ENCODE measurements at regions not wholly inside any gene's neighbourhood (a gene's known extent, or its start where the extent isn't known, plus 50 kb on each side); places are given as distances from the start of the nearest gene placed in this dataset.

DNA sequence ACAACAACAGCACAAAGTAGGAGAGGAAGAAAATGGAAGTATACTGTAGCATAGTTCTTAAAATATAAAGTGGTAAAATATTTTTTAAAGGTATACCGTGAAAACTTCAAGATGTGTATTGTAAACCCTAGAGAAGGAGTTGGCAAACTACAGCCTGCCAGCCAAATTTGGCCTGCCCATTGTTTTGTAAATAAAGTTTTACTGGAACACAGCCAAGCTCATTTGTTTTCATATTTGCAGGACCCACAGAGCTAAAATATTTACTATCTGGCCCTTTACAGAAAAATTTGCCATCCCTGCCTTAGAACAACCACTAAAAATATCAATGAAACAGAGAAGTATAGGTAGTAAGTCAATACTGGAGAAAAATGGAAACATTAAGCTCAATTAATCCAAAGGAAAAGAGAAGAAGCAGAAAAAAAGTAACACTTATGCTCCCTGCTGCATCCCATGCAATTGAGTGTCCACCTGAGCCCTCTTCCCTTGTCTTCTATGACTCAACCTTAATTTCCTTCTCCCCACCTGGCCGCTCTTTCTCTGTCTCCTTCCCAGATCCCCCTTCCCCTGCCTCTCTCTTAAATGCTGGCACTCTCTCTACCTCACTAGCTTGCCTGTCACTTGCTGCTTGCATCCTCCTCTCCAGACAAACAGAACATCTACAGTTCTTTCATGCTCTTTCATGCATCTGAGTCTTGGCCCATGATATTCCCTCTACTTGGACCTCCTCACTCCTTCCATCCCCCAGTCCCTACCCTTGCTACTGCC, 50.6 kb upstream of the FER start:
- no peak for DNase-seq (ENCODE audit: low read depth)

DNA sequence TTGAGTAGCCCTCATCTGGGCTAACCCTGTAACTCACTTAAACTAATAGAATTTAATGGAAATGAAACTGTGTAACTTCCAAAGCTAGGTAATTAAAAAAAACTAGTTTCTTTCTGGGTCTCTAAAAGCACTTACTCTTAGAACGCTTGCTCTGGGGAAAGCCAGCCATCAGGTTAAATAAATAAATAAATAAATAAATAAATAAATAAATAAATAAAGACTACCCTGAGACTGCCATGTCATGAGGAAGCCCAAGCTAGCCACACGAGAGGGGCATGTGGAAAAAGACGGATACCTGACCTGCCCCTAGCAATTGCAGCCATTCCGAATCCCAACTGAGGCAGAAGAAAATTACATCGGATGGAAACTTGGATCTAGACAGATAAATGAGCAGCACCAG, 51.3 kb upstream of the FER start:
- DNase-seq (ENCODE audit: low read depth), result no peak

DNA sequence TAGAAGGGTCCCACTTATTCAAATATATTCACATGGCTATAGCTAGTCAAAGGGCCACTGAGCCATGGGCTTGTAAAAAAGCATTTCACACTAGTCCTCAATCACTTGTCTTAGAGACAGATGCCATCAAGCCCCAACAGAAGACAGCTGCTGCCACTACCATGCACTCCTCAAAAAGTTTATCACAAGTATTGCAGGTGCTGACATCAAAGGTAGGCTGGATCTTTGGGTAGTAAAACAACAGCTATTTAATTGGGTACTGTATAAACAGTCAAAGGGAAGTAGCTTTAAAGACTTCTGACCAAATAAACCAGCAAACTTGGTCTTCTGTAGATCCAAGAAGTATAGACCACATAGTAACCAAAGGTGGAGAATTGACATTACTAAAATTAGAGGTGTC, 59.2 kb upstream of the FER start:
- DNase-seq (ENCODE audit: low read depth), result no peak

DNA sequence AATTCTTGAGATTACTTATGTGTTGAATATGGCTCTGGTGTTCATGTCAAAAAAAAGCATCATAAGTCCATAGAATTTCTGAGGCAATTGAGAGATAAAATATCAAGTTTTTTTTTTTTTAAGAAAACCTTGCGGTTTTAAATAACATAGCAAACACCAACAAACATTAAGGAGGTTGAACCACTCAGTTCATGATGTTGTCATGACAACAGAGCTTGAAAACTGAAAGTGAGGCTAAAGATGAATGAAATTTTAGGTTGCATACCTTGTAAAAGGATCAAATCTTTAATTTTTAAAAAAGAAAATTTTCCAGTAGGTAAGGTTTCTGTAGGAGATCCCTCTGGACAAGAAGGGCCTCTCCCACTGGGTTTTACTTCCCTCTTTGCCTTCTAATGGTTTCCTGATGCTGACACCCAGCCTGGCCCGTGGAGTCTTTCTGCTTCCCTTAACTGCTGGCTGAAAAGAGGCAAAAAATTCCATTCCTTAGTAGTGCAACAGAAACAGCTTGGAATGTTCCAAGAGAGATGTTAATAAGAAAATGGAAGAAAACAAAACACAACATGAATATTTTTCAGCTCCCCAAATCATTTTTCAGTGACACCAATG, 60.0 kb upstream of the FER start:
- peak; percentile 14 for DNase-seq (ENCODE audit: low read depth)

DNA sequence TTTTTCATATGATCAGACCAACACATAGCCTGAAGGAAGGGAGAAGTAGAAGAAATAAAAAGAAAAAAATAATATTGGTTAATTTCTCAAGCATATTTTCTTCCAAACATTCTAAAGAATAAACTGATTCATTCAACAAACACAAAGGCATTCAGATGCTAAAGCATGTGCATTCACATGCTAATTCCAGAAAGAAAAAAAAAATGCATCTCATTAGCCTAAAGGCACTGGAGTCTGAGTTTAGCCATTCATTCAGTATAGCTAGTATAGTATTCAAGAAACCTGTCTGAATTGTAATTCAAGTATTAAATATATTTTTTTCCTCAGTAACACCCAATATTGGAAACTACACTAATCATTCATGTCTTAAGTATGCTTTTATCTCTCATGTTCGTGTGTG, 61.0 kb upstream of the FER start:
- DNase-seq (ENCODE audit: low read depth), result no peak

DNA sequence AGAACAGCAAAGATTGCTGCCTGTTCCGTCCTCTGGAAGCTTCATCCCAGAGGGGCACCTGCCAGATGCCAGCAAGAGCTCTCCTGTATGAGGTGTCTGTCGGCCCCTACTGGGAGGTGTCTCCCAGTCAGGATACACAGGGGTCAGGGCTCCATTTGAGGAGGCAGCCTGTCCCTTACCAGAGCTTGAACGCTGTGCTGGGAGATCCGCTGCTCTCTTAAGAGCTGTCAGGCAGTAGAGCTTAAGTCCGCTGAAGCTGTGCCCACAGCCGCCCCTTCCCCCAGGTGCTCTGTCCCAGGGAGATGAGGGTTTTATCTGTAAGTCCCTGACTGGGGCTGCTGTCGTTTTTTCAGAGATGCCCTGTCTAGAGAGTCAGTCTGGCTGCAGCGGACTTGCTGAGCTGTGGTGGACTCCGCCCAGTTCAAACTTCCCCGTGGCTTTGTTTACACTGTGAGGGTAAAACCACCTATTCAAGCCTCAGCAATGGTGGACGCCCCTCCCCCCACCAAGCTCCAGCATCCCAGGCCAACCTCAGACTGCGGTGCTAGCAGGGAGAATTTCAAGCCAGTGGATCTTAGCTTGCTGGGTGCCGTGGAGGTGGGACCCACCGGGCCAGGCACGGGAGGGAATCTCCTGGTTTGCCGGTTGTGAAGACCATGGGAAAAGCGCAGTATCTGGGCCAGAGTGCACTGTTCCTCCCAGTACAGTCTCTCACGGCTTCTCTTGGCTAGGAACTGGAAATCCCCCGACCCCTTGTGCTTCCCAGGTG, 62.1 kb upstream of the FER start:
- DNase-seq (ENCODE audit: low read depth), result peak; percentile 28

DNA sequence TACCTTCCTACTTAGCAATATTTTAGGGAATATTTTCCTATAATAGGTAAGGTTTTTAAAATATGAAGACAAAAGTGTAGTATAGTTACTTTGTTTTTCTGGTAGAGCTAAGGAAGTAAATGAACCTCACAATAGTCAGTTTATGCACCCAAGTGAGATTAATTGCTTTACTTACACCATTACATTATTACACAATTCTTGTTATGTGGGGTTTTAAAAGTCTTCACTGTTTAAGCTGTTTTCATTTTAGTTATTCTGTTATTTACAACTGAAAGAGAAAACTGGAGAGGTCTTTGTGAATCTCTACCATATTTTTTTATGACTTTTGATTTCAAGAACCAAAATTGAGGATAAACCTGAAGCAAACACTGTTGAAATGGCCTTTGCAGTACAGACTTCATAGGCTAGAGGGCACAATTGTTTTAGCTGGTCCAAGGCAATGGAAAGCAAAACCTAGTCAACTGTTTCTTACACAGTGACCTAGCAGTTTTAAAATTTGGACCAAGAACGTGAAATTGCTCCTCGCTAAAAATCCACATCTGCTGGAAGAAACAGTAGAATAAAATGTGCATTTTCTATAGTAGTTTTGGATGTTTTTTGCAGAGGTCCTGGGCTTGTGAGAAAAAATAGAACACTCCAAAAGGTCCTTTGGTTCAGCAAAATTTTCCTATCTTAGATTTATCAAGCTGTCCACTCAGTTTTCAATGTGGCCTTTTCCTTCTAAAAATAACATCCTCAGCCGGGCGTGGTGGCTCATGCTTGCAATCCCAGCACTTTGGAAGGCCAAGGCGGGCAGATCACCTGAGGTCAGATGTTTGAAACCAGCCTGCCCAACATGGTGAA, 66.4 kb upstream of the FER start:
- DNase-seq (ENCODE audit: low read depth), result peak; percentile 76

DNA sequence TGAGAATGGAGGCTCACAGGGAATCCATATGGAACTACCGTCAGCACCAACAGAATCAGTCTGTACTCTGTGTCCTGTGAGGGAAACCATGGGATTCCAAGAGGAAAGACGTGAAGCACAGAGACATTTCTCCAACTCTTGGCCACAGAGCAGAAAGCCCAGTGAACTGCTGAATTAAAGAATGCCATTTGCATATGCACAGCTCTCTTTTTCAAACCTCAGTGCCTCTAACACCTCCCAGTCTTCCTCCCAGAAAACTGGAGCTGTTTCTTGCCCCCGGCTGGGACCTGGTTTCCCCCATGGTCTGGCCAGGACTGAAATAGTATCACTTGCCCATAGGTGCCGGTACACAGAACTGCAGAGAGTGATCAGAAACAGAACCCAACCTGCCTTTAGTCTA, 69.6 kb upstream of the FER start:
- no peak for DNase-seq (ENCODE audit: low read depth)

DNA sequence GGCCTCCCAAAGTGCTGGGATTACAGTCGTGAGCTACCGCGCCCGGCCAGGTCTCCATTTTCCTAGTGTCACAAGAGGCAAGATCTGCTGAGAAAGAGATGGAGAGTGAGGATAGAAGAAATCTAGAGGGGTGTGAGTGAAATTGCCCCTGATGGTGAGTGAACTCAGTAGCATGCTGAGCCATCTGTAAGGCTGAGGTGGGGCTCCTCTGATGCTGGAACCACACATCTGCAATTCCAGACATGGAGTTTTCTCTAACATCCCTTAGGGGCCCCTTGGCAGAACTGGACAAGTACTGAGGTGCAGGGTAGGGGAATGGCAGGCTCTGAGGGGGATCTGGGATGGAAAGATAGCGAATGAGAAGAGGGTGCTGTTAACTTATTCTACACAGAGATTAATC, 72.0 kb upstream of the FER start:
- no peak for DNase-seq (ENCODE audit: low read depth)

DNA sequence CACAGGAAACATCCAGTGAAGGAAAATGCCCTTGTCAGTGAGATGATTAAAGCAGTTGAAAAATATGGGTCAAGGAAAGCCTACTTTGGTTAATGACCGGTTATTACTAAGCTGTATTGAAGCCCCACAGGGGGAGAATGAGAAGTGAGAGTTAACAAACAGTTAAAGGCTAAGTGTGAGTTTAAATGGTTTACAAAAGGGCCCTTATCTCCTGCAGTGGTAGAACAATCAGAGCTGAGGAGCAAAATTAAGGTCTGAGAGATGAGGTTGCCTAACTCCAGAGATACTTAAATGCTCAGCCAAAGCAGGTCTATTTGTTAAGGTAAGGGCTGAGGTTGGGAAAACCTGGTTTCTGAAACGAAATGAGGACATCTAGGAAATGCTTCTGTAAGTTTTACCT, 75.1 kb upstream of the FER start:
- no peak for DNase-seq (ENCODE audit: low read depth)

DNA sequence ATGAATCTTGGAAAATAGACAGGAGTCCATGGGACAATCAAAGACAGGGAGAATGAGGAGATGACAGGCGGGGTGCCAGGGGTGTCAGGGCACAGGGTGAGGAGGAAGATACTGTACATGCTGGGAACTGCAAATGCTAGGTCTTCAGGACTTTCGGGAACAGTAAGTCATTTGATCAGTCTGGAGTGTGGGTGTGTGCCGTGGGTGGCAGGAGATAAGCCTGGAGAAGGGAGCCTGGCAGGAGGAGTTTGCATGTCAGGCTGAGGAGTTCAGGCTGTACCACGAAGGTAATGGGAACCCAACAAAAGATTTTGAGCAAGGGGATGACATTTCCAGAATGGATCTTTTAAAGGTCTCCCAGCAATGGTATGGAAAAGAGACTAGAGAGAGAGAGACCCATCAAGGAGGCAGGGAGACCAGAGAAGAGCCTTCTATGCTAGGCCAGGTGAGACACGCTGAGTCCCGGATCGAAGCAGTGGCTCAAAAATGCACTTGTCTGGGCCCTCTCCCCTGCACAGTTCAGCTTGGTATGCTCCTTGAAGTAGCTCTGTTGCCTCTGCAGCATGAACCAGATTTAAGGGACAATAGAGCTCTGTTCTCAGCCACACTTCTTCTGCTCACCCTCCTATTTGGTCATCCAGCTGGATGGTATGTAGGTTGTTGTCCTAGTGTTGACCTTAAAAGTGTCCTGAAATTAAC, 77.0 kb upstream of the FER start:
- DNase-seq (ENCODE audit: low read depth), result no peak

DNA sequence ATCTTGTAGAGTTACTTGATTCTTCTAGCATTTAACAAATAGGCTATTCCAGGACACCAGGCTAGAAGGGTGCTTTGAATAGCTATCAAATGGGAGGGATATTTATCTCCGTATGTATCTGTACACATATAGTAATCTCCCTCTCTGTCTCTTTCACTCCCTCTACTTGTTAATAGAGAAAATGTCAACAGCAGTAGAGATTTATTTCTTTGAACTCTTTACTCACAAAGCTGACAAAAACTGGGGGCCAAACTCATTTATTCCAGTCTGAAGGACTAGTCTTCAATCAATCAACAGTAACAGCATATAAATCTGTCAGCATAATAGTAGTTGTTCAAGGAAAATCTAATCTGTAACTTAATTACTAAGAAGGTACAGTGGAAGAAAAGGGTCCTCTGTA, 78.2 kb upstream of the FER start:
- DNase-seq (ENCODE audit: low read depth), result no peak

DNA sequence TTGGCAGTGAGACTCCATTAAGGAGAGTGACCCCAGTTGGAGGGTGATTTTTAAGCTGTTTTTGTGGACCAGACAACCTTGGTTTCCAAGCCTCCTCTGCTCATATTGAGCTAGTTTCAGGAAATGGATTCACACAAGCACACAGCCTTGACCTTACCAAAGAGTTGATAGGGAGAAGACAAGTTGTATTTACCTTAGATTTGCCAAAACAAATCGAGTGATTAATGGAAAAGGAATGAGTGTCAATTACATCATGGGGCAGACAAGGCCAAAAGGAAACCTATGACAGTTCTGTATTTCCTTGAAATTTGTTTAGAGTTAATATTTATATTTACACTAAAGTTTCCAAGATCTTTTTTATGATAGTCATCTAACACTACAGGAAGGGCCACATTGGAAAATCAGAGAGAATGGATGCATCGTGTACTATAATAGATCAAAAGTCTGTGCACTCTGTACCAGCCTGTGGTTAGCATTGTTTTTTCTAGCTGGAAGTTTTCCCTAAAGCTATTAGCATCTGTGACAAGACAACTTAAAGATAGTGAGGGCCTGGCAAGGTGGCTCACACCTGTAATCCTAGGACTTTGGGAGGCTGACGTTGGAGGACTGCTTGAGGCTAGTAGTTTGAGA, 86.0 kb upstream of the FER start:
- peak; percentile 30 for DNase-seq (ENCODE audit: low read depth)

DNA sequence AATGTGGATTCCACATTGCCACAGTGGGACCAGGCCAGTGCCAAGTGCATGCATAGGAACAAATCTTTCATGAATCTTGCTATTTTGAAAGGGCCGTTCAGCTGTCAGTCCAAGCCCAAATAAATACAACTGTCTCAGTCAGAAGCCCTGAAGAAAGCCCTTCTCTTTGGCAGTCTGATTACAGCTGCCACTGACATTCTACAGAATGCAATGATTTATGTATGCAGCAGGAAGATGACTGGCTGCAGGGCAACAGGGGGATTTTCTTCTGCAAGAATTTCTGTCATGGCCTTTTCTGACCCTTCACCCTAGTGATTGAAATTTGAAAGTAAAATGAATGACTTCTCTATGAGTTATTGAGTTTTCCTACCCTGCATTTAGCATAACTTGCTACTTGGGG, 86.7 kb upstream of the FER start:
- no peak for DNase-seq (ENCODE audit: low read depth)

DNA sequence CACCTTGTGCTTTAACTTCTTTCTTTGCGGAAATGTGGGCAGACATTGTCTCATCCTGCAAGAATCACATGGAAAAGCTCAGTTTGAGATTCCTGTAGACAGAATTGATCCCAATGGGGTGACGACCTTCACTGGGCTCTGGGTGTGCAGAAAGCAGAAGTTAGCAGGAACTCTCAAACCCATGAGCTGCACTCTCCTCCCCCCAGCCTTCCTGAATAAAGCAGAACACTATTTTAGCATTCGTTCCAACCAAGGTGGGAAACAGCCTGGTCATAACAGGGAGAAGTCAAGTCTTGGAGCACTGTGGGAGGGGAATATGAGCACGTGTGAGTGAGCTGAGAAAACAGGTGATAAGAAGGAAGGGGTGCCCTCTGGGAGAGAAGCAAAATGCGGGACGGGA, 87.4 kb upstream of the FER start:
- no peak for DNase-seq (ENCODE audit: low read depth)

DNA sequence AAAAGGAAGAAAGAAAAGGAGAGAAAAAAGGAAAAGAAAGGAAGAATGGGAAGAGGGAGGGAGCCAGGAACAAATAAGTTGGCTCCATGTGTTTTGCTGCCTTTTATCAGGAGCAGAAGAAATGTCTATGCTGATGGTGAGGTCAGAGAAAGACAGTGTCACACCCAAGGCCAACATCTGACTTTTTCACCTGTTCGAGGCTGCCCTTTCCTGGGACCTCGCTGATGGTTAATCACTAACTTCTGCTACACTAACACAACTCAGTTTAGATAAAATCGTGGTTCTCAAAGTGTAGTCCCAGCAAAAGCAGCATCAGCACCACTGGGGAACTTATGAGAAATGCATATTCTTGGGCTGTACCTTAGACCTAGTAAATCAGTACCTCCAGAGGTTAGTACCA, 88.2 kb upstream of the FER start:
- no peak for DNase-seq (ENCODE audit: low read depth)

DNA sequence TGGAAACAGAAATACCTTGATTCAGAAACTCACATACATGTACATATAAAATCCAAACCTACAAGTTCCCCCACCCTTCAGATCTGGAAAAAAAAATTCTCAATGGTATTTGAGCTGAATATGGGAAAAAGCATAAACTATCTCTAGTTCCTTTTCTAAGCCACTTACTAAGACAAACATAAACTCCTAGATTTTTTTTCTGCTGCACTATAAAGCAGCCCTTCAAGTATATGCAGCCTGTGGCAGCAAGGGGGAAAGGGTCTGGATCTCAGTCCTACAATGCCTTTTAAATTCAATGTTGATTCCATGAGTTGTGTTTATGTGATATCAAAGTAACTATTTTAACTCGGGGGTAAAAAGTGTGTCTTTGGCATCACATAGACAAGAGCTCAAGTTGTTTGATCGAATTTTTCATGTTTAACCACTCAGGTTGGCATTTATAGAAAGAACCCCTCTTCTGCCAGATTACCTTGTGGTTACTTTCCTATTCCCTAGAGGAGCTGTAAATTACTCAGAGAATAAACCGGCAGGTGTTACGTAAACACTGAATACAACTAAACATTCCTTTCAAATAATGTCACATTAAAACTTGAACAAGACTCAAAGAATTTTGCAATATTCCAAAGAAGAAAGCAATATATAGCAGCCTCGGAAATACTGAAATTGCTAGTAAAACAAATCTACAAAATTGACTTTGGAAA, 91.8 kb upstream of the FER start:
- DNase-seq (ENCODE audit: low read depth), result peak; percentile 91

DNA sequence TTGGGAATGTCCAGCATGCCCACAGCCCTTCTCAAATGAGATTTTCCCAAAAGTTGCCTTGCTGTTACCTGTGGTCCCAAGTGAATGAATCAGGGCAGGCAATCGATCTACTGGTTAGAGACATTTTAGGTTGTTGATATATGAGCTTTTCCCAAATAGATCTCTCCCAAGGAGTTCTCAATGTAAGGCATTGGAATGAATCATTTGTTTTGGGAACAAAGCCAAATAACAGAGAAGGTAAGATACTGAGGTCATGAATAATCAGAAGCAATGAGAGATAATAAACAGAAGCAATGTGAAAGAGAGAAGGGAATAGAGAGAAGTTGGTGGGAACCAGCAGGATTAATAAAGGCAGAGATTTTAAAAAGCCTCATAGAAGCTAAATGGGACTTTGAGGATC, 93.6 kb upstream of the FER start:
- DNase-seq (ENCODE audit: low read depth), result peak; percentile 72

DNA sequence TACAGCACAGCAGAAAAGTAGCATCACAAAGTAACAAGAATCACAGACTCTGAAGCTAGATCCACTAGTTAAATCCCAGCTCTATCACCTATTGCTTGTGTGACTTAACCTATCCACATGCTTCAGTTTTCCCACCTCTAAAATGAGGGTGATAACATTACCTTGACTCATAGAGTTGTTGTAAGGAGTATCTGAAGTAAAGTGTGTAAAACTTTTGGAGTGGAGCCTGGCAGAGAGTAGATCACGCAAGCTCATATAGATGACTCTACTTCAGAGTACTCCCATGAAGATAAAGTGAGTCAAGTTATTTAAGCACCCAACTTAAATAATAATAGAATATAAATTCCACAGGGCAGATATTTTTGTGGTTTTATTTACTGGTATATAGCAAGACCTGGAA, 94.5 kb upstream of the FER start:
- DNase-seq (ENCODE audit: low read depth), result no peak

DNA sequence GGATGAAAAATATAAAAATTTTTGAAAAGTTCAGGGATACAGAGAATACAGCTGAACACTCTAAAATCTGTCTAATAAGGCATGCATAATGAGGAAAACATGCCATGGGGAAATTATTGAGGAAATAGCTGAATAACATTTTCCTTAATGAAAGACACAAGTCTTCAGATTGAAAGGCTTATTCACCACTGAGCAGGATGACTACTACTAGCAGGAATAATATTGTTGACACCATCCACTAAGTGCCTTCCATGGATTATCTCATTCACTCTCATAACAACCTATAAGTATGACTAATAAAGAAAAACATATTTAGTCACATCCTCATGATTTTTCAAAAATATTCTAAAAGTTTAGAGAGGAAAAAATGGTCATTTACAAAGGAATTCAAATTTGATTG, 96.7 kb upstream of the FER start:
- peak; percentile 49 for DNase-seq (ENCODE audit: low read depth)

DNA sequence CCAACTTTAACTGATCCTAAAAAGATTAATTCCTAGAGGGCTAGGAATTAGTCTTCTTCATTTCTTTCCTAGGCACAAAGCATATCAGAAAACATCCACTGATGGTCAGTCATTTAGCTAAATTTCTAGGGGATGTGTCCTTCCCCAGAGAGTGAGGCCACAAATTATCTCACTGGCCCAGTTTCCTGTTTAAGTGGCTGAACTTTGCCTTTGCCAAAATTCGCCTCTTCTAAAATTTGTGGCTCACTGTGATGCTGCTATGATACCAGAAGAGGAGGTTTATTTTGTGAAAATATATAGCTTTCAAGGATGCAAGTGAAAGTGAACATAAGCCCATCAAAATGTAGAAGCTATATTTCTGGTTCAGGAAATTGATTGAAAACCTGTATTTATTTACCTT, 98.1 kb upstream of the FER start:
- no peak for DNase-seq (ENCODE audit: low read depth)
